Natural killer cell treated with Interleukin-12 subunit alpha and Interleukin-12 subunit beta and Interleukin-15 and Interleukin-18, amount 100 ng/mL, for 72 hours (primary cell): ENCODE measurements at regions not wholly inside any gene's neighbourhood (a gene's known extent, or its start where the extent isn't known, plus 50 kb on each side); places are given as distances from the start of the nearest gene placed in this dataset.

Experiments used
- ATAC-seq, 2 donors: fragments of 150-1000 bp; cut with Tn5 transposase in 1 of 2; sonication (Bioruptor Pico), chemical (Tn5 transposase) in 1 of 2; 2 replicates each; pipeline ENCODE4 v1.10.0; 2021
- DNase-seq: peaks from one replicate; pipeline ENCODE4 v3.0.0; 2022; ENCODE audit warnings: low spot score
- H3K27ac Mint-ChIP-seq, 2 donors: 1 replicate in 1 of 2; 2 replicates in 1 of 2; pipeline ENCODE4 v1.8.0; 2022; ENCODE audit warnings: mixed read lengths in 2 of 2, mild to moderate bottlenecking in 1 of 2, moderate library complexity in 1 of 2
- H3K27me3 Mint-ChIP-seq, 2 donors: 1 replicate in 1 of 2; 2 replicates in 1 of 2; pipeline ENCODE4 v1.8.0; 2022; ENCODE audit warnings: mixed read lengths in 2 of 2
- H3K36me3 Mint-ChIP-seq: one replicate; pipeline ENCODE4 v1.8.0; 2022; ENCODE audit warnings: mixed read lengths
- H3K4me1 Mint-ChIP-seq, 2 donors: 1 replicate in 1 of 2; 2 replicates in 1 of 2; pipeline ENCODE4 v1.8.0; 2022; ENCODE audit warnings: low read depth in 2 of 2, mixed read lengths in 2 of 2, mild to moderate bottlenecking in 1 of 2
- H3K4me3 Mint-ChIP-seq: one replicate; pipeline ENCODE4 v1.8.0; 2022; ENCODE audit warnings: mixed read lengths
- H3K9me3 Mint-ChIP-seq: 2 replicates; pipeline ENCODE4 v1.8.0; 2022; ENCODE audit warnings: mixed read lengths

GRCh38 chr5:93278896-93279295, 302.1 kb downstream of the NR2F1-AS1 start:
- no peaks in the 10 kb centered on the region for H3K27me3 Mint-ChIP-seq
- H3K4me1 Mint-ChIP-seq: no peaks in the 10 kb centered on the region
- DNase-seq (no peak), ATAC-seq (no peak)
- H3K36me3 Mint-ChIP-seq: no peaks in the 10 kb centered on the region
- H3K4me3 Mint-ChIP-seq: no peak overlapping the region
- peaks cover 3% of the 10 kb centered on the region for H3K9me3 Mint-ChIP-seq
- no peak overlapping the region for H3K27ac Mint-ChIP-seq

- no peaks in the 10 kb centered on the region for H3K36me3 Mint-ChIP-seq
- DNase-seq: no peak
- ATAC-seq: no peak
- no peaks in the 10 kb centered on the region for H3K27me3 Mint-ChIP-seq
- no peak overlapping the region for H3K4me3 Mint-ChIP-seq
- no peak overlapping the region for H3K27ac Mint-ChIP-seq
- H3K9me3 Mint-ChIP-seq: peaks cover 2% of the 10 kb centered on the region
- no peaks in the 10 kb centered on the region for H3K4me1 Mint-ChIP-seq
Measured at GRCh38 chr5:93277051-93277450, 304.0 kb downstream of the NR2F1-AS1 start.

- DNase-seq (no peak), ATAC-seq (no peak)
- Mint-ChIP-seq H3K9me3 (peaks cover 2% of the 10 kb centered on the region), H3K27ac (no peak overlapping the region), H3K27me3 (no peaks in the 10 kb centered on the region), H3K4me3 (no peak overlapping the region), H3K4me1 (no peaks in the 10 kb centered on the region), H3K36me3 (no peaks in the 10 kb centered on the region)
Measured at GRCh38 chr5:93275376-93275775, 305.6 kb downstream of the NR2F1-AS1 start.

- H3K27me3 Mint-ChIP-seq: no peaks in the 10 kb centered on the region
- H3K27ac Mint-ChIP-seq: no peak overlapping the region
- peaks cover 2% of the 10 kb centered on the region for H3K9me3 Mint-ChIP-seq
- H3K36me3 Mint-ChIP-seq: no peaks in the 10 kb centered on the region
- DNase-seq (no peak), ATAC-seq (no peak)
- H3K4me3 Mint-ChIP-seq: no peak overlapping the region
- no peaks in the 10 kb centered on the region for H3K4me1 Mint-ChIP-seq
Measured at GRCh38 chr5:93274291-93274690, 306.7 kb downstream of the NR2F1-AS1 start.

- H3K27me3 Mint-ChIP-seq: no peaks in the 10 kb centered on the region
- H3K9me3 Mint-ChIP-seq: peaks cover 6% of the 10 kb centered on the region
- H3K36me3 Mint-ChIP-seq: no peaks in the 10 kb centered on the region
- H3K27ac Mint-ChIP-seq: no peak overlapping the region
- DNase-seq (no peak), ATAC-seq (no peak)
- no peaks in the 10 kb centered on the region for H3K4me1 Mint-ChIP-seq
- no peak overlapping the region for H3K4me3 Mint-ChIP-seq
Measured at GRCh38 chr5:93273176-93273575, 307.8 kb downstream of the NR2F1-AS1 start.

- Mint-ChIP-seq H3K27ac (no peak overlapping the region), H3K4me3 (no peak overlapping the region), H3K36me3 (no peaks in the 10 kb centered on the region), H3K4me1 (no peaks in the 10 kb centered on the region), H3K9me3 (peaks cover 6% of the 10 kb centered on the region), H3K27me3 (no peaks in the 10 kb centered on the region)
- DNase-seq (no peak), ATAC-seq (no peak)
Measured at GRCh38 chr5:93272108-93272507, 308.9 kb downstream of the NR2F1-AS1 start.

GRCh38 chr5:93267736-93268135, 313.3 kb downstream of the NR2F1-AS1 start:
- ATAC-seq (no peak), DNase-seq (no peak)
- no peaks in the 10 kb centered on the region for H3K4me1 Mint-ChIP-seq
- H3K36me3 Mint-ChIP-seq: no peaks in the 10 kb centered on the region
- no peaks in the 10 kb centered on the region for H3K27me3 Mint-ChIP-seq
- H3K9me3 Mint-ChIP-seq: peaks cover 6% of the 10 kb centered on the region
- H3K27ac Mint-ChIP-seq: no peak overlapping the region
- H3K4me3 Mint-ChIP-seq: no peak overlapping the region

GRCh38 chr5:93267276-93267675, 313.7 kb downstream of the NR2F1-AS1 start:
- peaks cover 6% of the 10 kb centered on the region for H3K9me3 Mint-ChIP-seq
- no peak overlapping the region for H3K27ac Mint-ChIP-seq
- no peak for DNase-seq
- ATAC-seq: no peak
- no peaks in the 10 kb centered on the region for H3K4me1 Mint-ChIP-seq
- H3K27me3 Mint-ChIP-seq: no peaks in the 10 kb centered on the region
- no peak overlapping the region for H3K4me3 Mint-ChIP-seq
- no peaks in the 10 kb centered on the region for H3K36me3 Mint-ChIP-seq

GRCh38 chr5:93257616-93258015, 323.4 kb downstream of the NR2F1-AS1 start:
- ATAC-seq: no peak
- Mint-ChIP-seq H3K4me3 (no peak overlapping the region), H3K27me3 (no peaks in the 10 kb centered on the region), H3K27ac (no peak overlapping the region), H3K4me1 (no peaks in the 10 kb centered on the region), H3K9me3 (peaks cover 12% of the 10 kb centered on the region), H3K36me3 (no peaks in the 10 kb centered on the region)
- DNase-seq: no peak

- H3K27ac Mint-ChIP-seq: no peak overlapping the region
- H3K4me3 Mint-ChIP-seq: no peak overlapping the region
- no peaks in the 10 kb centered on the region for H3K27me3 Mint-ChIP-seq
- H3K36me3 Mint-ChIP-seq: no peaks in the 10 kb centered on the region
- DNase-seq (no peak), ATAC-seq (no peak)
- no peaks in the 10 kb centered on the region for H3K4me1 Mint-ChIP-seq
- peaks cover 12% of the 10 kb centered on the region for H3K9me3 Mint-ChIP-seq
Measured at GRCh38 chr5:93255796-93256195, 325.2 kb downstream of the NR2F1-AS1 start.

- H3K4me1 Mint-ChIP-seq: no peaks in the 10 kb centered on the region
- ATAC-seq: no peak
- H3K27me3 Mint-ChIP-seq: no peaks in the 10 kb centered on the region
Measured at GRCh38 chr5:93252165-93252564, 328.9 kb downstream of the NR2F1-AS1 start.

GRCh38 chr5:93251347-93251746, 329.7 kb downstream of the NR2F1-AS1 start:
- H3K9me3 Mint-ChIP-seq: peaks cover 4% of the 10 kb centered on the region
- DNase-seq: no peak

More at GRCh38 chr5:93252165-93252564, 328.9 kb downstream of the NR2F1-AS1 start:
- Mint-ChIP-seq H3K36me3 (no peaks in the 10 kb centered on the region), H3K4me3 (no peak overlapping the region), H3K9me3 (peaks cover 3% of the 10 kb centered on the region), H3K27ac (no peak overlapping the region)
- no peak for DNase-seq

GRCh38 chr5:93250424-93250823, 330.6 kb downstream of the NR2F1-AS1 start:
- Mint-ChIP-seq H3K4me1 (no peaks in the 10 kb centered on the region), H3K4me3 (no peak overlapping the region), H3K36me3 (no peaks in the 10 kb centered on the region), H3K27ac (no peak overlapping the region), H3K27me3 (no peaks in the 10 kb centered on the region), H3K9me3 (peaks cover 5% of the 10 kb centered on the region)
- ATAC-seq (no peak), DNase-seq (no peak)

More at GRCh38 chr5:93251347-93251746, 329.7 kb downstream of the NR2F1-AS1 start:
- Mint-ChIP-seq H3K27me3 (no peaks in the 10 kb centered on the region), H3K36me3 (no peaks in the 10 kb centered on the region), H3K4me3 (no peak overlapping the region), H3K27ac (no peak overlapping the region), H3K4me1 (no peaks in the 10 kb centered on the region)
- ATAC-seq: no peak

- no peaks in the 10 kb centered on the region for H3K36me3 Mint-ChIP-seq
- H3K9me3 Mint-ChIP-seq: peaks cover 10% of the 10 kb centered on the region
- ATAC-seq: no peak
- H3K4me3 Mint-ChIP-seq: no peak overlapping the region
- DNase-seq: no peak
- H3K4me1 Mint-ChIP-seq: no peaks in the 10 kb centered on the region
- H3K27ac Mint-ChIP-seq: no peak overlapping the region
- H3K27me3 Mint-ChIP-seq: no peaks in the 10 kb centered on the region
Measured at GRCh38 chr5:93249651-93250289, 331.2 kb downstream of the NR2F1-AS1 start.

- ATAC-seq (no peak), DNase-seq (no peak)
- Mint-ChIP-seq H3K27me3 (no peaks in the 10 kb centered on the region), H3K9me3 (peaks cover 12% of the 10 kb centered on the region), H3K4me1 (no peaks in the 10 kb centered on the region), H3K4me3 (no peak overlapping the region), H3K36me3 (no peaks in the 10 kb centered on the region), H3K27ac (no peak overlapping the region)
Measured at GRCh38 chr5:93247105-93247504, 333.9 kb downstream of the NR2F1-AS1 start.
